ENCODE measurements at regions not wholly inside any gene's neighbourhood (a gene's known extent, or its start where the extent isn't known, plus 50 kb on each side); places are given as distances from the start of the nearest gene placed in this dataset.
"Not testable (repeated sequence)": the region's sequence is repeated elsewhere in the genome, so short reads cannot be mapped to it uniquely, and the experiment has no call there.

DNA sequence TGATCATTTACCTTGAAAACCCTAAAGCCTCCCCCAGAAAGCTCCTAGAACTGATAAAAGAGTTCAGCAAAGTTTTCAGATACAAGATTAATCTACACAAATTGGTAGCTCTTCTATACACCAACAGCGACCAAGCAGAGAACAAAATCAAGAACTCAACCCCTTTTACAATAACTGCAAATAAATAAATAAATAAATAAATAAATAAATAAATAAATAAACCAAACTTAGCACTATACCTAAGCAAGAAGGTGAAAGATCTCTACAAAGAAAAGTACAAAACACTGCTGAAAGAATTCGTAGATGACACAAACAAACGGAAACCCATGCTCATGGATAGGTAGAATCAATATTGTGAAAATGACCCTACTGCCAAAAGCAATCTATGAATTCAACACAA is 182.0 kb upstream of the RND3 start:
- Mint-ChIP-seq H3K27ac (no peak overlapping the region), H3K4me1 (no peaks in the 10 kb centered on the region), H3K4me3 (no peak overlapping the region), H3K9me3 (peaks cover 0 to 12% (median 0%) of the 10 kb centered on the region in 11 donors), H3K36me3 (no peaks in the 10 kb centered on the region), H3K27me3 (peaks cover 0 to 6% (median 0%) of the 10 kb centered on the region in 5 donors)
- Histone ChIP-seq H3K36me3 (ENCODE audit: control insufficient read depth in 2 of 3, insufficient read depth in 3 of 3, low read length in 3 of 3) (no peaks in the 10 kb centered on the region), H3K9me3 (ENCODE audit: control insufficient read depth in 2 of 3, low read length in 3 of 3) (no peaks in the 10 kb centered on the region), H3K27ac (ENCODE audit: low read depth, low read length) (no peak overlapping the region), H3K27me3 (ENCODE audit: control insufficient read depth in 2 of 2, insufficient read depth in 2 of 2, low read length in 2 of 2) (no peaks in the 10 kb centered on the region), H3K4me1 (ENCODE audit: control insufficient read depth in 2 of 2, insufficient read depth in 2 of 2, low read length in 2 of 2) (no peaks in the 10 kb centered on the region), H3K4me3 (ENCODE audit: low read length) (no peak overlapping the region)
- ChIA-PET POLR2A (no interaction called here), CTCF (no interaction called here)
- ATAC-seq (no peak), DNase-seq (no peak)
- intact Hi-C loops (cut with micrococcal nuclease) = no loop called here

DNA sequence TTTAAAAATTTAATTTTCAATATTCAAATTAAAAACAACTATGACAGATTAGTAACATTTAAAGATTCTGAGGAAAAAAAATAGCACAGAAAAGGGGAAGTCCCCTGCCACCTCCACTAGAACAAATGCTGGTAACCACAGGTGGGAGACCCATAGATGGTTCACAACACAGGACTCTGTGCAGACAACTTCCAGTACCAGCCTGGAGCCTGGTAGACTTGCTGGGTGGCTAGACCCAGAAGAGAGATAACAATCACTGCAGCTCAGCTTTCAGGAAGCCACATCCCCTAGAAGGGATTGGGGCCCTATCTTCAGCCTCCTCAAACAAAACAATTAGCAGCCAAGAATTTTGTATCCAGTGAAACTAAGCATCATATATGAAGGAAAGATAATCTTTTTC is 179.6 kb upstream of the RND3 start:
- H3K9me3 ChIP-seq (ENCODE audit: control insufficient read depth in 2 of 3, low read length in 3 of 3); CTCF ChIA-PET; H3K27me3 ChIP-seq (ENCODE audit: control insufficient read depth in 2 of 2, insufficient read depth in 2 of 2, low read length in 2 of 2); POLR2A ChIA-PET; intact Hi-C loops (cut with micrococcal nuclease); H3K36me3 ChIP-seq (ENCODE audit: control insufficient read depth in 2 of 3, insufficient read depth in 3 of 3, low read length in 3 of 3); H3K4me1 ChIP-seq (ENCODE audit: control insufficient read depth in 2 of 2, insufficient read depth in 2 of 2, low read length in 2 of 2); DNase-seq; H3K27me3 Mint-ChIP-seq; H3K27ac Mint-ChIP-seq; H3K4me3 Mint-ChIP-seq; H3K4me3 ChIP-seq (ENCODE audit: low read length); ATAC-seq; H3K27ac ChIP-seq (ENCODE audit: low read depth, low read length); H3K36me3 Mint-ChIP-seq; H3K4me1 Mint-ChIP-seq: not testable (repeated sequence)
- peaks cover under 1 to 12% (median 6%) of the 10 kb centered on the region in 11 donors for H3K9me3 Mint-ChIP-seq

DNA sequence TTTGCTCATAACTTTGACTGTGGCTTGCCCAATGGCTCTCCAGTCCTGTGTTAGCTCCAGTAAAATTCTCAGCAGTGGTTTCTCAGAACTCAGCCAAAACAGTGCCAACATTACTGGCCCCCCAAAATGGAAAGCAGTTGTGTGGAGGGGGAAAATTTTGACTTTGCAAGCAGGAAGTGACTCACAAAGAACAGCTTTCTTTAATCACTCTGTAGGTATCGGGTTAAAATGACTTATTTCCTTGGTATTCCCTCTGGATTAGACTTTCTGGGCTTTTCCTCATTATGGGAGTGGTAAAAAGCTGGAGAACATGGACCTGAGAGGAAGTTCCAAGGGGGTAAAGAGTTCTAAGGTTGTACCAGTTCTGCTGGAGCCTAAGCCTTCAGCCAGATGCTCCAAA is 175.7 kb upstream of the RND3 start:
- intact Hi-C loops (cut with micrococcal nuclease) = no loop called here
- Histone ChIP-seq H3K4me1 (ENCODE audit: control insufficient read depth in 2 of 2, insufficient read depth in 2 of 2, low read length in 2 of 2) (no peaks in the 10 kb centered on the region), H3K9me3 (ENCODE audit: control insufficient read depth in 2 of 3, low read length in 3 of 3) (no peaks in the 10 kb centered on the region), H3K27ac (ENCODE audit: low read depth, low read length) (no peak overlapping the region), H3K36me3 (ENCODE audit: control insufficient read depth in 2 of 3, insufficient read depth in 3 of 3, low read length in 3 of 3) (no peaks in the 10 kb centered on the region), H3K4me3 (ENCODE audit: low read length) (no peak overlapping the region), H3K27me3 (ENCODE audit: control insufficient read depth in 2 of 2, insufficient read depth in 2 of 2, low read length in 2 of 2) (no peaks in the 10 kb centered on the region)
- Mint-ChIP-seq H3K27me3 (peaks cover 0 to 9% (median 0%) of the 10 kb centered on the region in 5 donors), H3K4me1 (no peaks in the 10 kb centered on the region), H3K4me3 (no peak overlapping the region), H3K36me3 (peaks cover 0 to 6% (median 0%) of the 10 kb centered on the region in 5 donors), H3K9me3 (peaks cover 6 to 33% (median 17%) of the 10 kb centered on the region in 11 donors), H3K27ac (no peak overlapping the region)
- POLR2A ChIA-PET = no interaction called here
- DNase-seq = no peak
- CTCF ChIA-PET = no interaction called here
- ATAC-seq = no peak

DNA sequence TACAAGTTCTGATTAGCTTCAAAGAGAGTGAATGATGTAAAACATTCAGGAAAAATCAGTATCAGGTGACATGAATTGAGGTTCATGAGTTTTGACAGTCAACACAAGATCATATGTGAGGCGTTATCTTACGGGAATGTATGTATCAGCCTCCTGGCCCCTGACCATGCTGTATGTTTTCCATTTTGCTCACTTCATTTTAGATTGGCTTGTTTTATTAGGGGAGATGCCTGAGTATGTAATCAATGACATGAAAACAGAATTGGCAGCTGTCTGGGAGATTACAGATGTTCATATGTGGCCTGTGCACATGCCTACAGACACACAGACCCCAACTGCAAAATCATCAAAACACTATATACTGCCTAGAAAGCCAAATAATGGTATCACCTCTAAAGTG is 168.5 kb upstream of the RND3 start:
- no peak overlapping the region for H3K4me3 ChIP-seq (ENCODE audit: low read length)
- H3K4me1 ChIP-seq (ENCODE audit: control insufficient read depth in 2 of 2, insufficient read depth in 2 of 2, low read length in 2 of 2) = no peaks in the 10 kb centered on the region
- H3K9me3 ChIP-seq (ENCODE audit: control insufficient read depth in 2 of 3, low read length in 3 of 3) = no peaks in the 10 kb centered on the region
- no peak overlapping the region for H3K27ac Mint-ChIP-seq
- no peaks in the 10 kb centered on the region for H3K36me3 Mint-ChIP-seq
- H3K27me3 ChIP-seq (ENCODE audit: control insufficient read depth in 2 of 2, insufficient read depth in 2 of 2, low read length in 2 of 2) = no peaks in the 10 kb centered on the region
- peaks cover 0 to 30% (median 9%) of the 10 kb centered on the region in 11 donors for H3K9me3 Mint-ChIP-seq
- no peaks in the 10 kb centered on the region for H3K36me3 ChIP-seq (ENCODE audit: control insufficient read depth in 2 of 3, insufficient read depth in 3 of 3, low read length in 3 of 3)
- no peak overlapping the region for H3K27ac ChIP-seq (ENCODE audit: low read depth, low read length)
- ATAC-seq = no peak
- ChIA-PET CTCF (no interaction called here), POLR2A (no interaction called here)
- intact Hi-C loops (cut with micrococcal nuclease) = no loop called here
- DNase-seq = no peak
- no peak overlapping the region for H3K4me3 Mint-ChIP-seq
- H3K4me1 Mint-ChIP-seq = no peaks in the 10 kb centered on the region
- peaks cover 0 to 9% (median 0%) of the 10 kb centered on the region in 5 donors for H3K27me3 Mint-ChIP-seq

DNA sequence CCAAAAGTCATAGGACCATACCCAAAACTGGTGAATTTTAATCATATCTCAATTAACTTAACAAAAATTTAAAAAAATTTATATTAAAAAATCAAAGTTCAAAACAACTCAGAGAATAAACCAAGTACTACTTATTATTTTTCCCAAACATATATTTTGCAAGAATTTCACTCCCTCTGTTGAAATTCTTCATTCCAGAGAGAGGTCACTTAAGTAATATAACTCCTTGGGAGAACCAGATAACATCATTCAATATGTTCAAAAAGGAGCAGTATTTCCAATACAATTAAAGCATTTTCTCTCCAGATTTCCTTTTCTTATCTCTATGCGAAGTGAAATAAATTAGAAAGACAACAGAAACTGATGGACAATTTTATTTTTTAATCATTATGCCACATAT is 165.9 kb upstream of the RND3 start:
- Mint-ChIP-seq H3K9me3 (peaks cover 0 to 22% (median 1%) of the 10 kb centered on the region in 11 donors), H3K36me3 (no peaks in the 10 kb centered on the region), H3K4me3 (no peak overlapping the region), H3K27ac (no peak overlapping the region), H3K27me3 (peaks cover 0 to 9% (median 0%) of the 10 kb centered on the region in 5 donors), H3K4me1 (no peaks in the 10 kb centered on the region)
- Histone ChIP-seq H3K27me3 (ENCODE audit: control insufficient read depth in 2 of 2, insufficient read depth in 2 of 2, low read length in 2 of 2) (no peaks in the 10 kb centered on the region), H3K4me1 (ENCODE audit: control insufficient read depth in 2 of 2, insufficient read depth in 2 of 2, low read length in 2 of 2) (no peaks in the 10 kb centered on the region), H3K27ac (ENCODE audit: low read depth, low read length) (no peak overlapping the region), H3K4me3 (ENCODE audit: low read length) (no peak overlapping the region), H3K9me3 (ENCODE audit: control insufficient read depth in 2 of 3, low read length in 3 of 3) (no peaks in the 10 kb centered on the region), H3K36me3 (ENCODE audit: control insufficient read depth in 2 of 3, insufficient read depth in 3 of 3, low read length in 3 of 3) (no peaks in the 10 kb centered on the region)
- ChIA-PET CTCF (no interaction called here), POLR2A (no interaction called here)
- ATAC-seq (no peak), DNase-seq (no peak)
- intact Hi-C loops (cut with micrococcal nuclease) = no loop called here

GRCh38 chr2:150647943-150648342 is 160.5 kb upstream of the RND3 start:
- ATAC-seq (no peak), DNase-seq (no peak)
- H3K4me1 Mint-ChIP-seq = no peaks in the 10 kb centered on the region
- no peaks in the 10 kb centered on the region for H3K36me3 Mint-ChIP-seq
- no peak overlapping the region for H3K4me3 Mint-ChIP-seq
- Histone ChIP-seq H3K9me3 (ENCODE audit: control insufficient read depth in 2 of 3, low read length in 3 of 3) (no peaks in the 10 kb centered on the region), H3K36me3 (ENCODE audit: control insufficient read depth in 2 of 3, insufficient read depth in 3 of 3, low read length in 3 of 3) (no peaks in the 10 kb centered on the region), H3K4me1 (ENCODE audit: control insufficient read depth in 2 of 2, insufficient read depth in 2 of 2, low read length in 2 of 2) (no peaks in the 10 kb centered on the region), H3K4me3 (ENCODE audit: low read length) (no peak overlapping the region), H3K27ac (ENCODE audit: low read depth, low read length) (no peak overlapping the region), H3K27me3 (ENCODE audit: control insufficient read depth in 2 of 2, insufficient read depth in 2 of 2, low read length in 2 of 2) (no peaks in the 10 kb centered on the region)
- intact Hi-C loops (cut with micrococcal nuclease) = no loop called here
- CTCF ChIA-PET = no interaction called here
- H3K9me3 Mint-ChIP-seq = peaks cover 0 to 3% (median 0%) of the 10 kb centered on the region in 11 donors
- no peak overlapping the region for H3K27ac Mint-ChIP-seq
- H3K27me3 Mint-ChIP-seq = no peaks in the 10 kb centered on the region
- POLR2A ChIA-PET = no interaction called here

DNA sequence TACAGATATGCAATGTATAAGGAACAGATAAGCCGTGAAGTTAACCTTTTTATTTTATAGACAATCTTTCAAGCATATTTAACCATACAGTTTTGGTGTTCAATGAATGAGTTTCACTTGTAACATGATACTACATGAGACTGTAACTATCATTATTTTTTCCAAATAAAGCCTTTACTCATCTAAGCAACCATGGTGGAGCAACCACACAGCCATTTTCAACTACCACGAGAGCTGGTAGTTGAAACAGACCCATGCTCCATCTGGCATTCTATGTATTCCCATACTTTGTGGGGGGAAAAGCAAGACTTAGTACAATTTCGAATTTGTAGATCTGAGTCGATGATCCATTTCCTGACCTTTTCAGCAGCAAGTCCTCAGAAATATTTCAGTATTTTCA is 159.3 kb upstream of the RND3 start:
- intact Hi-C loops (cut with micrococcal nuclease) = no loop called here
- CTCF ChIA-PET = no interaction called here
- H3K4me1 Mint-ChIP-seq = no peaks in the 10 kb centered on the region

More for the DNA sequence above, 159.3 kb upstream of the RND3 start:
- Mint-ChIP-seq H3K9me3 (peaks cover 0 to 3% (median 0%) of the 10 kb centered on the region in 11 donors), H3K4me3 (no peak overlapping the region), H3K27ac (no peak overlapping the region), H3K36me3 (no peaks in the 10 kb centered on the region), H3K27me3 (no peaks in the 10 kb centered on the region)
- H3K27me3 ChIP-seq (ENCODE audit: control insufficient read depth in 2 of 2, insufficient read depth in 2 of 2, low read length in 2 of 2) = no peaks in the 10 kb centered on the region
- no peaks in the 10 kb centered on the region for H3K9me3 ChIP-seq (ENCODE audit: control insufficient read depth in 2 of 3, low read length in 3 of 3)
- no peaks in the 10 kb centered on the region for H3K36me3 ChIP-seq (ENCODE audit: control insufficient read depth in 2 of 3, insufficient read depth in 3 of 3, low read length in 3 of 3)
- POLR2A ChIA-PET = no interaction called here
- DNase-seq (no peak), ATAC-seq (no peak)
- H3K27ac ChIP-seq (ENCODE audit: low read depth, low read length) = no peak overlapping the region
- H3K4me1 ChIP-seq (ENCODE audit: control insufficient read depth in 2 of 2, insufficient read depth in 2 of 2, low read length in 2 of 2) = no peaks in the 10 kb centered on the region
- no peak overlapping the region for H3K4me3 ChIP-seq (ENCODE audit: low read length)

All from naive thymus-derived CD4-positive, alpha-beta T cell (primary cell).